ENCODE measurements at regions not wholly inside any gene's neighbourhood (a gene's known extent, or its start where the extent isn't known, plus 50 kb on each side); places are given as distances from the start of the nearest gene placed in this dataset.

DNA sequence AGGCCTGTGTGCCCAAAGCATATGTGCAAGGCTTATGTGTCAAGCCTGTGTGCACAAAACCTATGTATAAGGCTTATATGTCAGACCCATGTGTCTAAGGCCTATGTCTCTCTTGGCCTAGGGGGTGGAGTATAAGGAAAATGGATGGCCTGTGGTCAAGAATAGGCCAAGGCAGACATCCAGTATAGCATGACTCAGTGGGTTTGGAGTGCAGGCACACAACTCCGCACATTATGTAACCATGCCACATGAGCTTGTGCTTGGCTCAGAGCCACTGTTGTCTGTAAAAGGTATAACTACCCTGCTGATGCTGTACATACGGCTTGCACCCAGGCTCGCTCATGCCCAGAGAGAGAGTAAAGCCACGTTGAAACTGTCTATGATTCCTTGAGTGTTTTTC is 626.4 kb upstream of the NUDT12 start:
- no peak for DNase-seq (ENCODE audit: low read depth)

DNA sequence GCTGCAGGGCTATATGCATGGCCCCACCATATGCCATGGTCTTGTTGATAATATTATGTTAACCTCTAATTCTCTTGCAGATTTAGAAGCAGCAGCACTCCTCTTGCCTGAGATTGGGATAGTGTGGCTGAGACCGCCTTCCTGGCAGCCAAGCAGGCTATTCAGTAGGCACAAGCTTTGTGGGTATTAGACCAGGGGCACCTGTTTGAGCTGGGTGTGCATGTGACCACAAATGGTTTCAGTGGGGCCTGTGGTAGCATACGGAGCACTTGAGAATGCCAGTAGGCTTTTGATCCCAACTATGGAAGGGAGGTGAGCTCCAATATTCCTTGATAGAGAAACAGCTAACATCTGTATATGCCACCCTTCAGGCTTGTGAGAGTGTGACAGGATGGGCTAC is 625.1 kb upstream of the NUDT12 start:
- DNase-seq (ENCODE audit: low read depth), result no peak

- no peak for DNase-seq (ENCODE audit: low read depth)
These were observed 623.9 kb upstream of the NUDT12 start for GRCh38 chr5:104186510-104186909.

- DNase-seq (ENCODE audit: low read depth), result no peak
These were observed 623.5 kb upstream of the NUDT12 start for GRCh38 chr5:104186100-104186499.

DNA sequence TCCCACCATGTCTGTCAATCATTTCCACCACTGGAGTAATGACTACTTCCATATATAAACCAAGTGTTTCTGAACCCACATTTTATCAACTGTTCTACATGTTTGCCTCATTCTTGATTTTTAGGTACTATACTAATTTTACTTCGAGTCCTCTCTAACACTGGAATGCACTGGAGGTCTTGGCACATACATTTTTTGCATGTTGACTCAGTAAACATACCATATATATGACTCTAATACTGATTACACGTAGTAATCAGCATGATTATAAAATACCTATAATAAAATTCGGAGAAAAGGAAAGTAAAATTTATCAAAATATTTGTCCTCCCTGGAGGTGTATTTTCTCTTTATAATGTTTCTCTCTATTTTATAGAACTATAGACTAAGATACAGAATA is 621.7 kb upstream of the NUDT12 start:
- DNase-seq (ENCODE audit: low read depth), result no peak

- no peak for DNase-seq (ENCODE audit: low read depth)
These were observed 616.4 kb upstream of the NUDT12 start for GRCh38 chr5:104178829-104179456.

- DNase-seq (ENCODE audit: low read depth), result no peak
These were observed 615.5 kb upstream of the NUDT12 start for GRCh38 chr5:104178066-104178465.

DNA sequence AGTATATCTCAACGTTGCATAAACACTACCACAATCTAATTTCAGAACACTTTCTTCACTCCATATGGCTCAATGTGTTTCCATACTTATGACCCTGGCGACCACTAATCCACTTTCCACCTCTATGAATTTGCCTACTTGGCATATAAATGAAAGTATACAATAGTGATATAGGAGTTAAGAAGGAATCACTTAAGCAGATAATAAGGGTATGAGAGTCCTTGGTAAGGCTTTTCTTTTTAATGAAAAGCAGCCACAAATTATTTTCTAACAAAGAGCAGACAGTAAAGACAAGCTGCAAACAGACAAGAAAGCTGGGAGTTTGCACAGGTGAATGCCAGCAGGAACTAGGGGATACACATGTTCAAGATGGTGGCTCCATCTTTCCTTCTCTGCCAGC is 615.1 kb upstream of the NUDT12 start:
- no peak for DNase-seq (ENCODE audit: low read depth)

DNA sequence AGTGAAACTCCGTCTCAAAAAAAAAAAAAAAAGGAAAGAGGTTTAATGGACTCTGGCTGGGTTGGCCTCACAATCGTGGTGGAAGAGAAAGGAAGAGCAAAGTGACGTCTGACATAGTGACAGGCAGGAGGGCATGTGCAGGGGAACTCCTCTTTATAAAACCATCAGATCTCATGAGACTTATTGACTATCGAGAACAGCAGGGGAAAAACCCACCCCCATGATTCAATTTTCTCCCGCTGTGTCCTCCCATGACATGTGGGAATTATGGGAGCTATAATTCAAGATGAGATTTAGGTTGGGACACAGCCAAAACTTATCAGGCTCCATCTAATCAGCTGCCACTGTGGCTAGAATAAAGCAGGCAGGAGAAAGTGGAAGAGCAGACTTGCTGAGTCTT is 610.4 kb upstream of the NUDT12 start:
- no peak for DNase-seq (ENCODE audit: low read depth)

- DNase-seq (ENCODE audit: low read depth), result no peak
These were observed 609.5 kb upstream of the NUDT12 start for GRCh38 chr5:104171958-104172690.

DNA sequence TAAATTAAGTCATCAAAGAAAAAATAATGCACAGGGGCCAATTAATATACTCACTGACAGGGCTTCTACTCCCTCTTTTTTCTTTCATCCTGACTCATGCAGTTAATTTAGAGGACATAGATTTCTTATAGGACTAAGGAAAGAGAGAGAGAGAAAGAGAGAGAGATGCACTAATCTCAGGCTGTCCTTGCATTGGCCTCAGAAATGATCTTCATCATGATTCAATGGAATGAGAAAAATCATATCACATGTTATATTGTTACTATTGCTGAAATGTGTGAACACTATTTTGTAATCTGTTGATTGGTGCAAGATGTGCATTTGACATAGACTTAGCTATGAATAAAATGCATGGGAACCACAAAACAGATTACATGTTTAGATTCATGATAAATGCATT is 608.3 kb upstream of the NUDT12 start:
- DNase-seq (ENCODE audit: low read depth), result no peak

DNA sequence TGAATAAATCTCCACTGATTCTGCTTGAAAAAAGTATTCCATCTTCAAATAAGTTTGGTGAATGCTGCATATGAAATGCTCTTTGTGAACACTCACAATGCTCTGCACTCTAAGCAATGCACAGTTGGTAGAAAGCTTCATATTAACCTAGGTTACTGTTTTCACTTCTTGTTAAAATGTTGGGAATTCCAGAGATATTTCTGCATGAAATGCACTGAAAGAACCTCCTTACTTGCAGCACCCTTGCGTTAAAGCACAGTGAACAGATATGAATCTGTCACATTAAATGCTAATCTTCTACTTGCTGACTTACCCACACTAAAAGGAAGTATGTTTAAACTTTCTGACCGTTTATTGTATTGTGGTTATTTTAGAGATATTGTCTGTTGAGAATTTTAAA is 584.1 kb upstream of the NUDT12 start:
- DNase-seq (ENCODE audit: low read depth), result no peak

GRCh38 chr5:104139840-104140239 is 577.3 kb upstream of the NUDT12 start:
- no peak for DNase-seq (ENCODE audit: low read depth)

- DNase-seq (ENCODE audit: low read depth), result no peak
These were observed 567.7 kb upstream of the NUDT12 start for GRCh38 chr5:104130320-104130719.

DNA sequence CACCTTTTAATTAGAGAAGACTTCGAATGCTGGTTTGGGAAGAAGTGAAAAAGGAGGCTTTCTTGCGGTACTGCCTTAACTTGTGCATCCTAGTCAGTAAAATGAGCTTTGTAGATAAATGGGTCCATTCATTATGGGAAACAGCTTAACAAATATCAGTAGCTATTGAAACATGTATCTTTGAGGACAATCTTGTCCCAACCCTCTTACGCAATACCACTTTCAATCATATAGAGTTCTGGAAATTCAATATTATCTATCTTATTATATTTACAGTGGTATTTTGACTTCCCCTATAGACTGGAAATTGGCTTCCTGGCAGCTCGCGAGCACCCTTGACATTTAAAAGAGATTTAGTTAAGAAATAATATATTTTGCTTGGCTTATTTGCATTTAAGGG is 565.8 kb upstream of the NUDT12 start:
- DNase-seq (ENCODE audit: low read depth), result no peak

GRCh38 chr5:104126980-104127379 is 564.4 kb upstream of the NUDT12 start:
- no peak for DNase-seq (ENCODE audit: low read depth)

GRCh38 chr5:104119529-104119928 is 556.9 kb upstream of the NUDT12 start:
- no peak for DNase-seq (ENCODE audit: low read depth)

DNA sequence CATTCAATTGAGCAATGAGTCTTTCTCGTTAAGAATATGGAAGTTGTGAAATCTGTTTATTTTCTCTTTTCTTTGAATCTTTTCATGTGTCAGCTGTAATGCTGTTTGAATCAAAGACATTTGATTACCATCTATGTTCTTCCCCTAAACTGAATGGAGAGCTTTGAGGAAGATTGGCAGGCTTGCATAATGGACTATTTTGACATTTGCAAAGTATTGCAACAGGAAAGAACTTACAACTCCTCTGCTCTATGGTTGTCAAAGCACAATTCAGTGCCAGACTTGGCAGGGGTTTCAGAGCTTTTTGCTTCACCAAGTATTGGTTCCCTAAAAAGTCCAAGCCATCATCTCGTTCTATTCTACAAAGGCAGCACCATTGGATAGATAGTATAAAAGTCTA is 549.0 kb upstream of the NUDT12 start:
- no peak for DNase-seq (ENCODE audit: low read depth)

DNA sequence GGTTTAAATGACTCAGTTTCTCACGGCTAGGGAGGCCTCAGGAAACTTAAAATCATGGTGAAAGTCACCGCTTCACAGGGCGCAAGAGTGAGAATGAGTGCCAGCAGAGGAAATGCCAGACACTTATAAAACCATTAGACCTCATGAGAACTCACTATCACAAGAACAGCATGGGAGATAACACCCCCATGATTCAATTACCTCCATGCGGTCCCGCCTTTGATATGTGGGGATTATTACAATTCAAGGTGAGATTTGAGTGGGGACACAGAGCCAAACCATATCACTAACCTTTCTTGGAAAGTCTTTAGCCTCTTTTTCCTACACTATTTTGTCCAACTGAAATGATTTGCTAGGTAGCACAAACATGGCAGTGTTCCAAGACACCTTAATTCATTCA is 533.9 kb upstream of the NUDT12 start:
- no peak for DNase-seq (ENCODE audit: low read depth)

GRCh38 chr5:104095527-104095926 is 532.9 kb upstream of the NUDT12 start:
- DNase-seq (ENCODE audit: low read depth), result no peak

- peak; percentile 53 for DNase-seq (ENCODE audit: low read depth)
These were observed 526.5 kb upstream of the NUDT12 start for GRCh38 chr5:104088876-104089778.

GRCh38 chr5:104084896-104085295 is 522.3 kb upstream of the NUDT12 start:
- no peak for DNase-seq (ENCODE audit: low read depth)

- DNase-seq (ENCODE audit: low read depth), result no peak
These were observed 520.2 kb upstream of the NUDT12 start for GRCh38 chr5:104082754-104083153.
